ENCODE measurements at regions not wholly inside any gene's neighbourhood (a gene's known extent, or its start where the extent isn't known, plus 50 kb on each side); places are given as distances from the start of the nearest gene placed in this dataset.

- TF ChIP-seq REST (IDR thresholded peaks at IDR 0.05): no peak
- no peak for TF ChIP-seq SP1 (IDR thresholded peaks at IDR 0.05)
- TF ChIP-seq JUND (IDR thresholded peaks at IDR 0.05): no peak
- TF ChIP-seq FOXA1 (IDR thresholded peaks at IDR 0.05): no peak
- no peak for TF ChIP-seq HNF4A (conservative IDR thresholded peaks at IDR 0.05)
- TF ChIP-seq GABPA (IDR thresholded peaks at IDR 0.05 in 1 of 2, conservative IDR thresholded peaks at IDR 0.05 in 1 of 2): no peak
Observed at GRCh38 chr3:74559261-74559660, 55.2 kb downstream of the CNTN3 start (continued).

- WGBS: 91% methylated on average over 3 of the region's 3 CpGs
- H3K9me3 ChIP-seq (ENCODE audit: control insufficient read depth in 4 of 4, low read length in 3 of 4): no peaks in the 10 kb centered on the region
Observed at GRCh38 chr3:74550686-74551085, 63.8 kb downstream of the CNTN3 start.

More at GRCh38 chr3:74550686-74551085, 63.8 kb downstream of the CNTN3 start:
- Histone ChIP-seq H3K4me3 (ENCODE audit: low read depth in 1 of 3, low read length in 3 of 3) (no peak overlapping the region), H3K36me3 (ENCODE audit: control insufficient read depth in 4 of 4, insufficient read depth in 3 of 4, low read depth in 1 of 4, low read length in 3 of 4) (no peaks in the 10 kb centered on the region), H3K27ac (ENCODE audit: low read depth in 1 of 2, low read length in 2 of 2) (no peak overlapping the region), H3K9ac (ENCODE audit: low read depth in 1 of 2, low read length in 2 of 2) (no peak overlapping the region), H3K27me3 (ENCODE audit: control insufficient read depth in 4 of 4, insufficient read depth in 4 of 4, low read length in 3 of 4) (no peaks in the 10 kb centered on the region), H3K4me1 (ENCODE audit: control insufficient read depth in 4 of 4, insufficient read depth in 4 of 4, low read length in 3 of 4) (peaks cover 0 to 9% (median 8%) of the 10 kb centered on the region in 4 donors)
- TF ChIP-seq HNF4A (conservative IDR thresholded peaks at IDR 0.05) (no peak), ATF3 (IDR thresholded peaks at IDR 0.05) (no peak), GABPA (IDR thresholded peaks at IDR 0.05 in 1 of 2, conservative IDR thresholded peaks at IDR 0.05 in 1 of 2) (no peak), RXRA (IDR thresholded peaks at IDR 0.05) (no peak), JUND (IDR thresholded peaks at IDR 0.05) (no peak), FOXA1 (IDR thresholded peaks at IDR 0.05) (no peak), FOXA2 (IDR thresholded peaks at IDR 0.05) (no peak), RAD21 (IDR thresholded peaks at IDR 0.05) (no peak), CTCF (IDR thresholded peaks at IDR 0.05; ENCODE audit: low read depth, low read length, missing input control) (no peak), SP1 (IDR thresholded peaks at IDR 0.05) (no peak), YY1 (IDR thresholded peaks at IDR 0.05) (no peak), MAX (IDR thresholded peaks at IDR 0.05) (no peak)
- DNase-seq (ENCODE audit: low spot score): no peak
